Natural killer cell (primary cell): ENCODE measurements at regions not wholly inside any gene's neighbourhood (a gene's known extent, or its start where the extent isn't known, plus 50 kb on each side); places are given as distances from the start of the nearest gene placed in this dataset.

Experiments used
- ATAC-seq, 3 donors: fragments of 150-1000 bp in 2 of 3; fragments of 200-7000 bp in 1 of 3; cut with Tn5 transposase; 1 replicate in 1 of 3; 2 replicates in 2 of 3; pipeline ENCODE4 v1.10.0; 2021; ENCODE audit warnings: mild to moderate bottlenecking in 2 of 3, moderate library complexity in 2 of 3
- DNase-seq, 2 donors: peaks; one replicate each; pipeline versions ENCODE4 v3.0.0 to v3.0.0-alpha.2; 2013 to 2021; ENCODE audit warnings: mixed read lengths in 1 of 2
- H3K27ac ChIP-seq: one replicate; pipeline ENCODE4 v1.5.1; 2013; ENCODE audit warnings: mild to moderate bottlenecking, low read length
- H3K27me3 ChIP-seq: one replicate; pipeline ENCODE4 v1.6.1; 2013; ENCODE audit warnings: low read length; ENCODE audit not compliant: control insufficient read depth, insufficient read depth
- H3K36me3 ChIP-seq: one replicate; pipeline ENCODE4 v1.6.1; 2013; ENCODE audit warnings: low read length; ENCODE audit not compliant: control insufficient read depth, insufficient read depth
- H3K4me1 ChIP-seq: one replicate; pipeline ENCODE4 v1.6.1; 2013; ENCODE audit warnings: low read length; ENCODE audit not compliant: control insufficient read depth, insufficient read depth
- H3K4me3 ChIP-seq: one replicate; pipeline ENCODE4 v1.5.1; 2013; ENCODE audit warnings: low read length
- H3K9me3 ChIP-seq: one replicate; pipeline ENCODE4 v1.6.1; 2013; ENCODE audit warnings: low read length; ENCODE audit not compliant: control insufficient read depth, insufficient read depth
- H3K27ac Mint-ChIP-seq, 2 donors: one replicate each; pipeline ENCODE4 v1.8.0; 2022; ENCODE audit warnings: mild to moderate bottlenecking in 2 of 2, mixed read lengths in 2 of 2, moderate library complexity in 1 of 2
- H3K27me3 Mint-ChIP-seq, 2 donors: one replicate each; pipeline ENCODE4 v1.8.0; 2022; ENCODE audit warnings: low read depth in 2 of 2, mixed read lengths in 2 of 2
- H3K36me3 Mint-ChIP-seq: one replicate; pipeline ENCODE4 v1.8.0; 2022; ENCODE audit warnings: mixed read lengths
- H3K4me1 Mint-ChIP-seq, 2 donors: one replicate each; pipeline ENCODE4 v1.8.0; 2022; ENCODE audit warnings: mixed read lengths in 2 of 2
- H3K4me3 Mint-ChIP-seq: one replicate; pipeline ENCODE4 v1.8.0; 2022; ENCODE audit warnings: mild to moderate bottlenecking, moderate library complexity, mixed read lengths
- H3K9me3 Mint-ChIP-seq, 2 donors: one replicate each; pipeline ENCODE4 v1.8.0; 2022; ENCODE audit warnings: mixed read lengths in 2 of 2
- WGBS: methylation state at CpG from one replicate; pipeline ENCODE4 v1.1.7; 2013; ENCODE audit warnings: missing lambda C conversion rate; ENCODE audit not compliant: insufficient coverage; 5-methylcytosine and 5-hydroxymethylcytosine counted together
- intact Hi-C: fragments of 100-400 bp; cut with micrococcal nuclease; formaldehyde crosslinking; loops from one replicate; pipeline ENCODE4 v1.14.2; 2022
- TF ChIP-seq, protein P1 (sequence below): fragments of 200-600 bp; IDR thresholded peaks from one replicate; pipeline ENCODE4 v1.8.0; 2022; ENCODE audit warnings: antibody characterized with exemption

DNA sequence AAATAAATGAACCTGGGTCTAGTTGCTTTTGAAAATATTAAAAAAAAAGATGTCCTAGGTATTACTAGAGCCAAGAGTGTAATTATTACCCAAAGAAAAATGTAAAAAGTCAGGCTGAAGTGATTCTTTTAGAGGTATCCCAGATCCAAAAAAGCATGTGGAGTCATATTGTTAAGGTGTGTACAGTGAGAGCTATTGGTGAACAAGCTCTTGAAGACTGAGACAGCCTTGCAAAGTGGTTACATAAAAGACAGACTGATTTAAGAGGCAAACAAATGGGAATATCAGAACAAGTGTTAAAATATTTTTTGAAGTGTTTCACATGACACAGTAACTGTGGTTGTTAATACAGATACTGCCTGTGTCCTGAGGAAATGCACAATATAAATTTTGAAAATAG lies 624.5 kb downstream of the PLOD2 start:
- DNase-seq (no peak), ATAC-seq (no peak)
- Mint-ChIP-seq H3K9me3 (peaks cover 20 to 24% of the 10 kb centered on the region in 2 donors), H3K27ac (no peak overlapping the region), H3K4me3 (no peak overlapping the region), H3K4me1 (no peaks in the 10 kb centered on the region), H3K36me3 (no peaks in the 10 kb centered on the region), H3K27me3 (no peaks in the 10 kb centered on the region)
- Histone ChIP-seq H3K36me3 (no peaks in the 10 kb centered on the region), H3K4me1 (no peaks in the 10 kb centered on the region), H3K27ac (no peak overlapping the region), H3K4me3 (no peak overlapping the region), H3K9me3 (no peaks in the 10 kb centered on the region), H3K27me3 (no peaks in the 10 kb centered on the region)
- intact Hi-C loops, result no loop called here
- TF ChIP-seq, protein P1, sequence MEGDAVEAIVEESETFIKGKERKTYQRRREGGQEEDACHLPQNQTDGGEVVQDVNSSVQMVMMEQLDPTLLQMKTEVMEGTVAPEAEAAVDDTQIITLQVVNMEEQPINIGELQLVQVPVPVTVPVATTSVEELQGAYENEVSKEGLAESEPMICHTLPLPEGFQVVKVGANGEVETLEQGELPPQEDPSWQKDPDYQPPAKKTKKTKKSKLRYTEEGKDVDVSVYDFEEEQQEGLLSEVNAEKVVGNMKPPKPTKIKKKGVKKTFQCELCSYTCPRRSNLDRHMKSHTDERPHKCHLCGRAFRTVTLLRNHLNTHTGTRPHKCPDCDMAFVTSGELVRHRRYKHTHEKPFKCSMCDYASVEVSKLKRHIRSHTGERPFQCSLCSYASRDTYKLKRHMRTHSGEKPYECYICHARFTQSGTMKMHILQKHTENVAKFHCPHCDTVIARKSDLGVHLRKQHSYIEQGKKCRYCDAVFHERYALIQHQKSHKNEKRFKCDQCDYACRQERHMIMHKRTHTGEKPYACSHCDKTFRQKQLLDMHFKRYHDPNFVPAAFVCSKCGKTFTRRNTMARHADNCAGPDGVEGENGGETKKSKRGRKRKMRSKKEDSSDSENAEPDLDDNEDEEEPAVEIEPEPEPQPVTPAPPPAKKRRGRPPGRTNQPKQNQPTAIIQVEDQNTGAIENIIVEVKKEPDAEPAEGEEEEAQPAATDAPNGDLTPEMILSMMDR, result no peak

DNA sequence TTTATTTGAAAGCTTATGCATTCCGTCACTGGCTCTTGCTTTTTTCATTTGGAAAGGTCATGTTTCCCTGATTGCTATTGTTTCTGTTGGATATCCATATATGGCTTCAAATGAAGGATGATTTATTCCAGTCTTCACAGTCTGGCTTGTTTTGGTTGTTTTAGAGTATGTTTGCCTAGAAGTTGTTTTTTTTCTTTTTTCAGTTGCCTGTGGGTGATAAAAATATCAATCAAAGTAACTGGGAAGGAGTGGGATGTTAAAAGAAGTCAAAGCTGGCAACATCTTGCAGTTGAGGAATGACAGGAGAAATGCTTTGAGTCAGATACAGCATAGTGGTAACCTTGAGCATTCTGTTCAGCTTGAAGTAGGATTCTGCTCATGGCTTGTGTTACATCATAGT lies 610.5 kb downstream of the PLOD2 start:
- Mint-ChIP-seq H3K9me3 (peaks cover 27 to 55% of the 10 kb centered on the region in 2 donors), H3K4me1 (no peaks in the 10 kb centered on the region), H3K27me3 (no peaks in the 10 kb centered on the region), H3K36me3 (peaks cover 22% of the 10 kb centered on the region), H3K4me3 (no peak overlapping the region), H3K27ac (no peak overlapping the region)
- H3K27ac ChIP-seq, result no peak overlapping the region
- no peaks in the 10 kb centered on the region for H3K27me3 ChIP-seq
- H3K4me3 ChIP-seq, result no peak overlapping the region
- no peak for ATAC-seq
- no peak for DNase-seq
- no peaks in the 10 kb centered on the region for H3K9me3 ChIP-seq
- no peaks in the 10 kb centered on the region for H3K4me1 ChIP-seq
- intact Hi-C loops, result no loop called here
- WGBS, result no CpG with 5 or more reads among the region's 1 CpG
- TF ChIP-seq, protein P1, result no peak
- no peaks in the 10 kb centered on the region for H3K36me3 ChIP-seq

DNA sequence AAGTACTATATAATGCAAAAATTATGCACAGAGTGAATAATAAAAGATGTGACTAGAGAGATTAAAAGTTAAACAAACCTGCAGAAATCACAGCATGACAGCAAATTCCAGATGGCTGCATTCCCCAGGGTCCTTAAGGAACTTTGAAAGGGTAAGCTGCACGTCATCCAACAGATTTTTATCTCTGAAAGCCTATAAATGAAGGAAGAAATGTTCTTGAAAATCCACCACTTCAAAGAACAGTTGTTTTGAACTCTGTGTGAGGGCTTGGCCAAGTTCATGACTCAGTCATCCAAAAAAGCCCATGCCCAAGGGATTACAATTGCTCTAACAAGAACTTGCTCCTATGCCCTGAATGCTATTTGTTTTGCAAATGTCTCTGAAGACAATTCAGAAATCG lies 603.6 kb downstream of the PLOD2 start:
- 100% methylated on average over 1 of the region's 2 CpGs for WGBS
- no peak for ATAC-seq
- intact Hi-C loops, result no loop called here

DNA sequence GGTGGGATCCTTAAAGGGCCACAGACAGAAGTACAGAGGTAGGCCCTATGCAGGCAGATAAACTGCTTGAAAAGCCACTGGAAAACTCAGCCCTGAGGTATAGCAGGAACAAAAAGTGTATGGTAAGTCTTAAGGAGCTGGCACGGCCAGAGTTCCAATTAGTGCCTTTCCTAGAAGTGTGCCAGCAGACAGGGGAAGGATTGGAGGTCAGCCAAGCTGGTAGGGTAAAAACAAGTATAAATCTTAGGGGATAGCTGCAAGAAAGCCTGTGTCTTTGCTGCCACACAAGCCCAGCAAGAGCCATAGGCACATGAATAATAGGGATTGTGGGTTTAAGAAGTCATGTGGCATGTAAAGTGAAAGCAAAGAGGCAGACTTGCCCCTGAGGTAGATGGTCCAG lies 582.5 kb downstream of the PLOD2 start:
- no peaks in the 10 kb centered on the region for H3K4me1 ChIP-seq
- WGBS, result 50% methylated on average over 1 of the region's 1 CpG
- no peak overlapping the region for H3K4me3 ChIP-seq
- Mint-ChIP-seq H3K27ac (no peak overlapping the region), H3K9me3 (peaks cover 15 to 24% of the 10 kb centered on the region in 2 donors), H3K27me3 (no peaks in the 10 kb centered on the region), H3K4me3 (no peak overlapping the region), H3K36me3 (no peaks in the 10 kb centered on the region), H3K4me1 (no peaks in the 10 kb centered on the region)
- ATAC-seq (no peak), DNase-seq (no peak)
- H3K27ac ChIP-seq, result no peak overlapping the region
- peaks cover 14% of the 10 kb centered on the region for H3K9me3 ChIP-seq
- H3K36me3 ChIP-seq, result no peaks in the 10 kb centered on the region
- intact Hi-C loops, result no loop called here
- no peaks in the 10 kb centered on the region for H3K27me3 ChIP-seq
- TF ChIP-seq, protein P1, result no peak

More for the DNA sequence above, 603.6 kb downstream of the PLOD2 start:
- no peak for DNase-seq
- Mint-ChIP-seq H3K36me3 (no peaks in the 10 kb centered on the region), H3K9me3 (peaks cover 24 to 39% of the 10 kb centered on the region in 2 donors), H3K27ac (no peak overlapping the region), H3K27me3 (no peaks in the 10 kb centered on the region), H3K4me1 (no peaks in the 10 kb centered on the region), H3K4me3 (no peak overlapping the region)
- H3K27me3 ChIP-seq, result no peaks in the 10 kb centered on the region
- H3K4me1 ChIP-seq, result no peaks in the 10 kb centered on the region
- no peak overlapping the region for H3K4me3 ChIP-seq
- H3K9me3 ChIP-seq, result no peaks in the 10 kb centered on the region
- TF ChIP-seq, protein P1, result no peak
- no peak overlapping the region for H3K27ac ChIP-seq
- no peaks in the 10 kb centered on the region for H3K36me3 ChIP-seq
